ENCODE measurements at regions not wholly inside any gene's neighbourhood (a gene's known extent, or its start where the extent isn't known, plus 50 kb on each side); places are given as distances from the start of the nearest gene placed in this dataset.

DNA sequence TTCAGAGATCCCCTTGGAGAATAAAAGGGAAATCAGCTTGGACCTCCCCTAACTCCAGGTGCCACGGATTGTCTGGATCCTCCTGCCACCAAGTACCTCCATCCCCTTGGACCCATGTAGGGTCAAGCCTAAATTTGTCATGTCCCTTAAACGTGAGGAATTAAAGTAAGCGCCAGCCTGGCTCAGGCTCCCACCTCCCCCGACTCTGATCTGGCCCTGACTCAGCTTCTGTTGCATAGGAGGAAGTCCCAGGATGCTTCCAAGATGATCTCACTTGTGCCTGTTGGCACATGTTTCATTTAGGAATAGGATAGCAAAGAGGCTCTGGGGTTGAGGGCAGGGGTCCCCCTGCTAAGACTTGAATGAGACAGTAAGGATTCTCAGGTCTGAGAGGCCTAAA, 231.9 kb upstream of the JUN start:
- peak in 1 of 2 experiments; percentile 23 for DNase-seq (ENCODE audit: low read depth in 1 of 2, low spot score in 2 of 2)
- ChIA-PET CTCF (ENCODE audit: partially characterized antibody) (interaction anchor here (2.3 kb wide), 1 partner anchor 11 kb away, joined by 9 read pairs; no protein-coding TSS in a partner anchor), POLR2A (ENCODE audit: partially characterized antibody) (no interaction called here)
- TF ChIP-seq SP2 (IDR thresholded peaks at IDR 0.05; ENCODE audit: low read length) (no peak), TCF12 (IDR thresholded peaks at IDR 0.05; ENCODE audit: low read depth, low read length) (no peak), CREB1 (IDR thresholded peaks at IDR 0.05) (no peak), SRF (IDR thresholded peaks at IDR 0.05; ENCODE audit: low read depth, low read length) (no peak), RAD21 (IDR thresholded peaks at IDR 0.05 in 1 of 2, conservative IDR thresholded peaks at IDR 0.05 in 1 of 2; ENCODE audit: low read depth in 2 of 2, low read length in 2 of 2) (no peak), CHD1 (IDR thresholded peaks at IDR 0.05; ENCODE audit: low read depth, low read length) (no peak), NRF1 (IDR thresholded peaks at IDR 0.05; ENCODE audit: low read depth, low read length) (no peak), BCL11A (IDR thresholded peaks at IDR 0.05; ENCODE audit: low read depth in 2 of 2, low read length in 2 of 2) (no peak), KDM4A (IDR thresholded peaks at IDR 0.05; ENCODE audit: low read depth, low read length, severe bottlenecking) (no peak), MAFK (IDR thresholded peaks at IDR 0.05; ENCODE audit: low read depth, low read length) (no peak), CHD2 (IDR thresholded peaks at IDR 0.05; ENCODE audit: low read length) (no peak), SIRT6 (IDR thresholded peaks at IDR 0.05; ENCODE audit: low read length) (no peak), SIX5 (IDR thresholded peaks at IDR 0.05; ENCODE audit: low read depth, low read length) (no peak), EP300 (IDR thresholded peaks at IDR 0.05; ENCODE audit: borderline replicate concordance in 1 of 2, low read depth in 2 of 2, low read length in 2 of 2) (no peak)
- TF ChIP-seq, protein P1, sequence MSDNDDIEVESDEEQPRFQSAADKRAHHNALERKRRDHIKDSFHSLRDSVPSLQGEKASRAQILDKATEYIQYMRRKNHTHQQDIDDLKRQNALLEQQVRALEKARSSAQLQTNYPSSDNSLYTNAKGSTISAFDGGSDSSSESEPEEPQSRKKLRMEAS (IDR thresholded peaks at IDR 0.05), result no peak

More for the DNA sequence above, 231.9 kb upstream of the JUN start:
- Histone ChIP-seq H2BK20ac (ENCODE audit: low read length) (peak overlapping the region; percentile 2), H3K4ac (replicated peaks; ENCODE audit: insufficient read length, low read depth, low read length) (no peak overlapping the region), H3K4me2 (ENCODE audit: insufficient read depth in 1 of 2, low read depth in 2 of 2, low read length in 2 of 2) (no peak overlapping the region), H4K20me1 (replicated peaks in 1 of 2; ENCODE audit: control insufficient read depth in 1 of 2, insufficient read depth in 2 of 2, low read length in 2 of 2) (no peaks in the 10 kb centered on the region), H3K23ac (ENCODE audit: insufficient read length) (no peak overlapping the region), H3K4me3 (ENCODE audit: extremely low read depth in 1 of 4, insufficient read depth in 2 of 4, low read depth in 3 of 4, low read length in 4 of 4) (no peak overlapping the region), H3K9me3 (ENCODE audit: insufficient read depth in 2 of 2, low read depth in 1 of 2, low read length in 1 of 2) (peaks cover 0 to 5% of the 10 kb centered on the region in 2 experiments; a peak in 1 of 4 replicates), H4K91ac (replicated peaks; ENCODE audit: insufficient read length, low read length) (no peak overlapping the region), H3K79me2 (ENCODE audit: control insufficient read depth in 1 of 2, insufficient read depth in 2 of 2, low read length in 2 of 2) (no peaks in the 10 kb centered on the region), H3K23me2 (ENCODE audit: low read depth, low read length) (no peaks in the 10 kb centered on the region), H3K9ac (replicated peaks in 1 of 4; ENCODE audit: extremely low read depth in 1 of 4, low read depth in 3 of 4, low read length in 3 of 4) (no peak overlapping the region), H3K27ac (ENCODE audit: low read depth, low read length) (no peak overlapping the region), H2AK5ac (ENCODE audit: low read depth, low read length) (peak overlapping the region; percentile 16; the same call in 1 of the 2 replicates), H2BK120ac (replicated peaks; ENCODE audit: low read depth, low read length) (no peak overlapping the region), H2BK5ac (ENCODE audit: low read depth, low read length) (peak overlapping the region; percentile 38; the same call in 1 of the 2 replicates), H3K14ac (ENCODE audit: insufficient read length) (no peak overlapping the region), H2BK15ac (ENCODE audit: low read length) (no peak overlapping the region), H3K4me1 (replicated peaks in 1 of 4; ENCODE audit: control insufficient read depth in 3 of 4, insufficient read depth in 4 of 4, low read length in 3 of 4) (peaks cover 4 to 11% (median 9%) of the 10 kb centered on the region in 4 experiments), H4K5ac (ENCODE audit: insufficient read length, low read depth, low read length) (no peak overlapping the region), H4K8ac (ENCODE audit: extremely low read depth, insufficient read depth, low read length) (no peak overlapping the region), H3K27me3 (replicated peaks in 1 of 4; ENCODE audit: control insufficient read depth in 3 of 4, extremely low read depth in 1 of 4, insufficient read depth in 3 of 4, low read length in 3 of 4) (no peaks in the 10 kb centered on the region; a peak in 1 of 7 replicates), H2BK12ac (ENCODE audit: low read depth, low read length) (peak overlapping the region; percentile 94), H3K56ac (replicated peaks; ENCODE audit: insufficient read length, low read depth, low read length) (no peak overlapping the region), H2AFZ (ENCODE audit: low read length) (no peak overlapping the region), H3K79me1 (ENCODE audit: low read depth, low read length) (no peaks in the 10 kb centered on the region), H3K36me3 (ENCODE audit: control insufficient read depth in 2 of 4, insufficient read depth in 4 of 4, low read length in 3 of 4) (no peaks in the 10 kb centered on the region), H3K18ac (ENCODE audit: extremely low read depth, low read length) (no peak overlapping the region; the same call in 1 of the 2 replicates)
- 86% methylated on average over 4 of the region's 4 CpGs; no CpG with 5 or more reads in 1 of the 2 experiments for WGBS, 2 experiments (ENCODE audit: extremely low coverage in 1 of 2, insufficient coverage in 1 of 2, insufficient read length in 1 of 2, insufficient replicate concordance in 2 of 2, low coverage in 1 of 2, low lambda C conversion rate in 2 of 2, missing lambda C conversion rate in 1 of 2)
- no peak for FAIRE-seq

All from H1 (cell line).